HG02798 (cell line): ENCODE measurements at regions not wholly inside any gene's neighbourhood (a gene's known extent, or its start where the extent isn't known, plus 50 kb on each side); places are given as distances from the start of the nearest gene placed in this dataset.
"Not testable (repeated sequence)": the region's sequence is repeated elsewhere in the genome, so short reads cannot be mapped to it uniquely, and the experiment has no call there.

Experiments
- ATAC-seq: cut with Tn5 transposase; IDR thresholded peaks from one replicate; pipeline ENCODE4 v1.9.1; 2021; ENCODE audit warnings: mild to moderate bottlenecking; ENCODE audit not compliant: unreplicated experiment, poor library complexity

- ATAC-seq = no peak
Measured at GRCh38 chr17:72175787-72176515, 55.1 kb downstream of the SOX9 start.

DNA sequence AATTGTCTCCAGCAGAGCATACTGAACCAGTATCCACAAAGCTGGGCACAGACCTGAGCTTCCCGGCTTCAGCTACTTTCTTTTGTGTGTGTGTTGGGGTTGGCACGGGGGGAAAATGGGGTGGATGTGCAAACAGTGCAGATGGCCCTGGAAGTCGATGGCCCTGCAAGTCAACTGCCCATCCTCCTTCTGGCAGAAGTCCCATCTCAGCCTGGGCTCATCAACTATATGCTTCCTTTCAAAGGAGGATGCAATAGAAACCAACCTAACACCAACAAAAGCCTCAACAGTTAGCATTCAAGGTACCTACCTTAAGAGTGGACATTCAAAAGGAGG lies 55.7 kb downstream of the SOX9 start:
- no peak for ATAC-seq

- ATAC-seq = no peak
Measured at GRCh38 chr17:72176951-72177660, 56.3 kb downstream of the SOX9 start.

- ATAC-seq = no peak
Measured at GRCh38 chr17:72177738-72178137, 56.9 kb downstream of the SOX9 start.

DNA sequence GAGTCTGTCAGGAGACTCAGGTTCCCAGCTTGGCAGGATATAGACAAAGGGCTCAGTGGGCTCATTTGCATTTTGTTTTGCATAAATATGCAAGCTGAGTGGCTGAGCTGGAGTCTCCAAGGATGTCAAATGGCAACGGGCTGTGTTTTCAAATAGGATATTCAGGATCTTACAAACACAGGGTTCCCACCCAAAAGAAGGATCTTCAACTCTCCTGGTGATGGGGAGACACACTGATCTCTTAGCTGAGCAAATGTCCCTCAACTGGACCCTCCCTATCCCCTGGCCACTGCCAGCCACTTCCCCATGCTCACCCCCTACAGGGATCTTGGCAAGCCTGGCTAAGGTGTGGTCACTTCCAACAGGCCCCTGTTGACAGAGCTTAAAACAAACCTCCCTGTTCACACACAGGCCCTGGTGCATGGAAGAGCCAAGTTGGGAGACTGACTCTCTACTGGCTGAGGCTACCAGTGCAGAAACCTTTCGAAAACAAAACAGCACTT lies 61.6 kb downstream of the SOX9 start:
- no peak for ATAC-seq

DNA sequence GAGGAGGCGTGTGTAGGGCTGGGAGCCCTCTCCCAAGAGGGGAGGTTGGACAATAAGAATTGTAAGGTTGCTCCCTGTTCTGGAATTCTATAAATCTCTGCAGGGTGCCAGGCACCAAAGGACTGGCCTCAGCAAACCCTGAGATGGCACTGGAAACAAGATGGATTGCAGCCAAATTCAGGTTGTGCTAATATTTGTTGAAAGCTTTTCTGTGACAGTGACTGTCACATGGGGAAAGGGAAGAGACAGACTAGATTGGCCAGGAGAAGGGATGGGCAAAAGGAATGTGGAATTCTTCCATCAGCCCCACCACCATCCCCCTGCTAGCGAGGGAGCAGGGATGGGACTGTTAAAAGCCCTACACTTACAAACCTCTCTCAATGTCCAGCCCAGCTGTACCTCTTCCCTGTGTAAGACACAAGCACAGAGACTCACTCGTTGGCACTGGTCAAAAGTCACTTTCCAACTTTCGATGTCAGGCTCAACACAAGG lies 62.4 kb downstream of the SOX9 start:
- ATAC-seq = no peak

- ATAC-seq = no peak
Measured at GRCh38 chr17:72184805-72185204, 64.0 kb downstream of the SOX9 start.

GRCh38 chr17:72185564-72185963 lies 64.7 kb downstream of the SOX9 start:
- no peak for ATAC-seq

DNA sequence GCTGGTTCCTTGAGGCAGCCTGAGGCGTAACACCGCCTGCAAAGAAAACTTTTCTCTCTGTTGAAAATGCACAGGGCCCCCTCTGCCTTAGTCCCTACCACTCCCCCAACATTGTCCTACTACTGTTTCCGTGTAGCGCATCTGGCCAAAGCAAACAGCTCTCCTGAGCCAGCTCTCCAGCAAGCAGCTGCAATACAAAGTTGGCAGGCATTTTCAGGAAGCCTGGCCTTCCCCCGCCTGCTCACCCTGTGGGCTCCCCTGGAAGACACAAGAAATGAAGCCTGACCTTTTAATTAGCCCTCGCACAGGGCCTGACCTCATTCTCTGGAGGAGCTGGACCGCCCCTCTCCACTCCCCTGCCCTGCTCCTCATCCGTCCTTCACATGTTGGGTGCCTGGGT lies 66.7 kb downstream of the SOX9 start:
- ATAC-seq = no peak

GRCh38 chr17:72188801-72189200 lies 68.0 kb downstream of the SOX9 start:
- ATAC-seq = no peak

DNA sequence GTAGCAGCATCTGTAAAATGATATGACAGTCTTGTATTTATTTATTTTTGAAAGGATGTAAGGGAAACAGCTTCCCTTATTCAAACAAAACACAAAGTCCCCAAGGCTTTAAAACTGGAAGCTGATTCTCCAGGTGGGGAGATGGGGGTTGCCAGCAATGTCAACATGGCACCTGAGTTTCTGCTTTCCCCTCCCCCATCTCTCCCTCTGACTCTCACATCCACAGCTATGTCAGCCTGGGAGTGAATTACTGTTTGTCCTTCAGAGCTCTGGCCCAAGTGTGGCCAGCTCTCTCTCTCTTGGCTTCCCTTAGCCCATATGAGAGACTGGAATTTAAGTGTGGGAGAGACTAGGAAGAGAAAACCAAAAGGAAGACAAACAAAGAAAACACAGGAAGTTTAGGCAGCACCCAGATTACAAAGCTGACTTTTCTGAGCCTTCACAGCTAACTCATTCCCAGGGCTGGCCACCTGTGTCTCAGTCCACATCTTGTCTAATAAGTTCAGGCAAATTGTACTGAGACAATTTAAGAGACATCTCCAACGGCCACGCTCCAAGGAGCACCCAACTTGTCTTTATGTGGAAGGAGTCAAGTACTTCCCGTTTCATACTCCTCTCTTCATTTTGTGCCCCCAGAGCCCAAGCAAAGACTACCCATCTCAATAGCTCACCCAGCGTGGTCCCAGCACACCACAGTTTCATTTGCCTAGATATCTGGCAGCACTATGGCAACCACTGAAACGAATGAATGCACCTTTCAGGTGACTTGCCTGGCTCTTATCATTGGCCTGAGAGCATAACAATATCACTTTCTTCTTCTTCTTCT lies 69.2 kb downstream of the SOX9 start:
- ATAC-seq = no peak

- ATAC-seq = no peak
Measured at GRCh38 chr17:72191356-72191755, 70.5 kb downstream of the SOX9 start.

GRCh38 chr17:72191921-72192799 lies 71.3 kb downstream of the SOX9 start:
- ATAC-seq = no peak

- ATAC-seq = no peak
Measured at GRCh38 chr17:72192800-72193192, 72.0 kb downstream of the SOX9 start.

DNA sequence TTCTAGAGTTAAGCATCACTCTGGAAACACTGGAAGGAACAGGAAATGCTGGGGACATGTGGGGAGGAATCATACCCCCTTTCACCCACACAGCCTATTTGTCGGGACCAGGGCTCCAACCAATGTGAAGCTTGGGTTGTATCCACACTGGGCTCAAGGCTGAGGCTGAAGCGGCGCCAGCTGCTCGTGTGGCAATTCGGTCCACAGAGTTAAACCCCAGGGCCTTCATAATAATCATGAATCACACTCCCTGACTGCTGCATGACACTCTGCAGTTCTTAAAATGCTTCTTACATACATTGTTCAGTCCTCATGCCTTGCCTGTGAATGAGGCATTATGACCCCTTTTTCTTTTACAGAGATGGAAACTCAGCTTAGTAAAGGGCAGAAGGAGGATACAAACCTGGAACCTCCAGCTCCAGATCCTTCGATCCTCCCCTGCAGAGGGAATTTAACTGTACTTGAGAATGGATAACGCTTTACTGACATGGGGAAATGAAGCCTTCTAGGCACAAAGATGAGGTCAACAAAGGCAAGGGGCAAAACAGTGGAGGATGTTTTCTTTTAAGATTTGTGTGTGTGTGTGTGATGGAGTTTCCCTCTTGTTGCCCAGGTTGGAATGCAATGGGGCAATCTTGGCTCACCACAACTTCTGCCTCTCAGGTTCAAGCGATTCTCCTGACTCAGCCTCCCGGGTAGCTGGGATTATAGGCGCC lies 72.7 kb downstream of the SOX9 start:
- no peak for ATAC-seq

DNA sequence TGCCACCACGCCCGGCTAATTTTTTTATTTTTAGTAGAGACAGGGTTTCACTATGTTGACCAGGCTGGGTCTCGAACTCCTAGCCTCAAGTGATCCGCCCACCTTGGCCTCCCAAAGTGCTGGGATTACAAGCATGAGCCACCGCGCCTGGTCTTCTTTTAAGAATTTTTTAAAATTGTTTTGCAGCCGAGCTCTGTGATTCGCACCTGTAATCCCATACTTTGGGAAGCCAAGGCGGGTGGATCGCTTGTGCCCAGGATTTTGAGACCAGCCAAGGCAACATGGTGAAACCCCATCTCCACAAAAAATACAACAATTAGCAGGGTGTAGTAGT lies 73.3 kb downstream of the SOX9 start:
- not testable (repeated sequence) for ATAC-seq

GRCh38 chr17:72199256-72199655 lies 78.4 kb downstream of the SOX9 start:
- no peak for ATAC-seq

DNA sequence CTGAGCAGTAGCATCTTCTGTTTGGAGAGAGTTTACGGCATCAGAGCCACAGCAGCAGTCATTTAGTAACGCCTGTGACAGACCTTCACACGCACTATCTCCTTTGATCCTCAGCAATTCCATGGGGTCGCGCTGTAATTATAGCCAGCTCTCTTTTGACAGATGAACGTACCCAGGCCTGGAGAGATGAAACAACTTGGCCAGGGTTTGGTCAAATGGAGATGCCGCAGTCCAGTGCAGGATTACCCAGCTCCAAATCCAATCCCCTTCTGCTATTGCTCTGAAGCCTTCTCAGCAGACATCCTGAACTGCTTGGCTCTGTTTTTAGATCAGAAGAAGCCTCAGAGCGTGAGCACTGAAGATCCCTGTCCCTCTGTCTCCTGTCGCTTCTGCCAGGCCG lies 83.9 kb downstream of the SOX9 start:
- no peak for ATAC-seq

DNA sequence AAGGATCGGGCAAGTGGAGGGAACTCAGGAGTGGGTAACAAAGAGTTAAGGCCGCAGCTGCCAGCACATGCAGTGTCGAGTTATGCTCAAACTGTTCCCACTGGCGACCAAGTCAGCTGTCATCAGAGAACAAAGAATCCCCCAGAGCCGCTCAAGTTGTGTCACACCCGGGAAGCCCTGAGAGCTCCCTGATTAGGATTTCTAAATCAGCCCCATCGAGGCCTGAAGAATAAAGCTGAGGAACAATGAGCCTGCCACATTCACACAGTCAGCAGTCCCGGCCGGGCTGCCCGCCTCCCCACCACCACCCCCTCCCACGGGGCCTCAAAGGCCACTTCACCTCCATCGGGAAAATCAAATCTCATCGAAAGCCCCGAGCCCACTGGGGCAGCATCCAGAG lies 84.5 kb downstream of the SOX9 start:
- ATAC-seq = no peak

DNA sequence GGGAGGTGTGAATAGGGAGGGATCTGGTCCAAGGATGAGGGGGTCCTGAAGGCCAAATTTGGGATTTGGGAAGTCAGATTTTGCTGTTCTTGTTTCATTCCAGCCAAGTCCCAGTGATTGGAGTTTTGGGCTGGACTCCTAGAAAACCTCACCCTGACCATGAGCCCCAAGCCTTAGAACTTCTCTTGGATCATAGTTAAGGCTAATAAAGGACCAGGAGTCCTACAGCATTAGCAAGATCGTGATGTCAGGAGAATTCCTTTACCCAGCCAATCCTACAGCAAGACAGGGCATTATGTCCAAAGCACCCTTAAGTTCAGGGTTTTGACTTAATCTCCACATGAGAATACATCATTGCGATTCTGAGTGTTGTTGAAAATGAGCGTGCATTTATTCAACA lies 85.0 kb downstream of the SOX9 start:
- no peak for ATAC-seq
